Activated naive CD4-positive, alpha-beta T cell treated with anti-CD3 and anti-CD28 coated beads for 36 hours (primary cell): ENCODE measurements at regions not wholly inside any gene's neighbourhood (a gene's known extent, or its start where the extent isn't known, plus 50 kb on each side); places are given as distances from the start of the nearest gene placed in this dataset.

Source experiments
- CTCF ChIA-PET: fragments of 350-600 bp; sonication (Branson Sonifier 250); formaldehyde crosslinking; loops from one replicate; lab custom pipeline; 2021; ENCODE audit warnings: antibody characterized with exemption; lab: Charles Lee
- DNase-seq: peaks from one replicate; pipeline ENCODE4 v3.0.0-alpha.2; 2020
- H3K27ac Mint-ChIP-seq: one replicate; pipeline ENCODE4 v1.8.0; 2021; ENCODE audit warnings: mild to moderate bottlenecking, mixed read lengths
- H3K27me3 Mint-ChIP-seq: one replicate; pipeline ENCODE4 v1.8.0; 2021; ENCODE audit warnings: low read depth, mixed read lengths
- H3K36me3 Mint-ChIP-seq: one replicate; pipeline ENCODE4 v1.8.0; 2021; ENCODE audit warnings: low read depth, mixed read lengths
- H3K4me1 Mint-ChIP-seq: one replicate; pipeline ENCODE4 v1.8.0; 2021; ENCODE audit warnings: low read depth, mixed read lengths
- H3K4me3 Mint-ChIP-seq: one replicate; pipeline ENCODE4 v1.8.0; 2021; ENCODE audit warnings: mild to moderate bottlenecking, moderate library complexity, mixed read lengths
- H3K9me3 Mint-ChIP-seq: one replicate; pipeline ENCODE4 v1.8.0; 2021; ENCODE audit warnings: mixed read lengths
- intact Hi-C: fragments of 100-400 bp; cut with micrococcal nuclease; formaldehyde crosslinking; loops from one replicate; pipeline ENCODE4 v1.15.1; 2023

- CTCF ChIA-PET: interaction anchor here (0.6 kb wide), 2 partner anchors 35 to 832 kb away, joined by 3 read pairs; no protein-coding TSS in a partner anchor
- Mint-ChIP-seq H3K27ac (no peak overlapping the region), H3K4me1 (no peaks in the 10 kb centered on the region), H3K36me3 (no peaks in the 10 kb centered on the region), H3K9me3 (no peaks in the 10 kb centered on the region), H3K4me3 (no peak overlapping the region), H3K27me3 (peaks cover 6% of the 10 kb centered on the region)
- intact Hi-C loops: no loop called here
- DNase-seq: no peak
Observed at GRCh38 chr12:5134861-5135525, 91.3 kb downstream of the KCNA5 start.

GRCh38 chr12:5138256-5138655, 94.6 kb downstream of the KCNA5 start:
- H3K4me1 Mint-ChIP-seq: no peaks in the 10 kb centered on the region
- intact Hi-C loops: no loop called here
- H3K4me3 Mint-ChIP-seq: no peak overlapping the region
- H3K27me3 Mint-ChIP-seq: peaks cover 5% of the 10 kb centered on the region
- no peak for DNase-seq
- CTCF ChIA-PET: no interaction called here
- H3K9me3 Mint-ChIP-seq: peaks cover under 1% of the 10 kb centered on the region
- H3K36me3 Mint-ChIP-seq: no peaks in the 10 kb centered on the region
- no peak overlapping the region for H3K27ac Mint-ChIP-seq

- H3K36me3 Mint-ChIP-seq: no peaks in the 10 kb centered on the region
Observed at GRCh38 chr12:5138845-5139244, 95.2 kb downstream of the KCNA5 start.

GRCh38 chr12:5139751-5140150, 96.1 kb downstream of the KCNA5 start:
- Mint-ChIP-seq H3K9me3 (peaks cover 1% of the 10 kb centered on the region), H3K27ac (no peak overlapping the region), H3K4me3 (no peak overlapping the region), H3K4me1 (no peaks in the 10 kb centered on the region), H3K27me3 (peaks cover 2% of the 10 kb centered on the region), H3K36me3 (no peaks in the 10 kb centered on the region)
- intact Hi-C loops: no loop called here
- CTCF ChIA-PET: no interaction called here
- no peak for DNase-seq

More at GRCh38 chr12:5138845-5139244, 95.2 kb downstream of the KCNA5 start:
- Mint-ChIP-seq H3K27ac (no peak overlapping the region), H3K4me3 (no peak overlapping the region), H3K9me3 (peaks cover 1% of the 10 kb centered on the region), H3K27me3 (peaks cover 2% of the 10 kb centered on the region), H3K4me1 (no peaks in the 10 kb centered on the region)
- DNase-seq: no peak
- intact Hi-C loops: no loop called here
- CTCF ChIA-PET: no interaction called here

GRCh38 chr12:5140190-5140589, 96.5 kb downstream of the KCNA5 start:
- Mint-ChIP-seq H3K27ac (no peak overlapping the region), H3K36me3 (no peaks in the 10 kb centered on the region), H3K27me3 (peaks cover 2% of the 10 kb centered on the region), H3K9me3 (peaks cover 1% of the 10 kb centered on the region), H3K4me1 (no peaks in the 10 kb centered on the region), H3K4me3 (no peak overlapping the region)
- CTCF ChIA-PET: no interaction called here
- DNase-seq: no peak
- intact Hi-C loops: no loop called here

GRCh38 chr12:5148880-5149279, 105.2 kb downstream of the KCNA5 start:
- intact Hi-C loops: no loop called here
- Mint-ChIP-seq H3K27ac (no peak overlapping the region), H3K4me1 (no peaks in the 10 kb centered on the region), H3K36me3 (no peaks in the 10 kb centered on the region), H3K9me3 (no peaks in the 10 kb centered on the region), H3K4me3 (no peak overlapping the region), H3K27me3 (peaks cover 10% of the 10 kb centered on the region)
- CTCF ChIA-PET: interaction anchor here (0.6 kb wide), 1 partner anchor 96 kb away, joined by 3 read pairs; no protein-coding TSS in a partner anchor
- DNase-seq: no peak

- no peaks in the 10 kb centered on the region for H3K9me3 Mint-ChIP-seq
- H3K36me3 Mint-ChIP-seq: no peaks in the 10 kb centered on the region
Observed at GRCh38 chr12:5154091-5154490, 110.4 kb downstream of the KCNA5 start.

GRCh38 chr12:5155866-5156265, 112.2 kb downstream of the KCNA5 start:
- Mint-ChIP-seq H3K27ac (no peak overlapping the region), H3K27me3 (peaks cover 20% of the 10 kb centered on the region), H3K9me3 (no peaks in the 10 kb centered on the region), H3K36me3 (no peaks in the 10 kb centered on the region), H3K4me1 (no peaks in the 10 kb centered on the region), H3K4me3 (no peak overlapping the region)
- CTCF ChIA-PET: no interaction called here
- intact Hi-C loops: no loop called here
- no peak for DNase-seq

More at GRCh38 chr12:5154091-5154490, 110.4 kb downstream of the KCNA5 start:
- no peak overlapping the region for H3K4me3 Mint-ChIP-seq
- no peak overlapping the region for H3K27ac Mint-ChIP-seq
- CTCF ChIA-PET: no interaction called here
- no peak for DNase-seq
- peaks cover 15% of the 10 kb centered on the region for H3K27me3 Mint-ChIP-seq
- intact Hi-C loops: no loop called here
- no peaks in the 10 kb centered on the region for H3K4me1 Mint-ChIP-seq

- Mint-ChIP-seq H3K4me1 (no peaks in the 10 kb centered on the region), H3K4me3 (no peak overlapping the region)
Observed at GRCh38 chr12:5160827-5161226, 117.1 kb downstream of the KCNA5 start.

GRCh38 chr12:5163661-5164060, 120.0 kb downstream of the KCNA5 start:
- H3K27ac Mint-ChIP-seq: no peak overlapping the region
- no peak overlapping the region for H3K4me3 Mint-ChIP-seq
- no peaks in the 10 kb centered on the region for H3K36me3 Mint-ChIP-seq
- CTCF ChIA-PET: no interaction called here
- no peaks in the 10 kb centered on the region for H3K9me3 Mint-ChIP-seq
- intact Hi-C loops: no loop called here
- no peaks in the 10 kb centered on the region for H3K4me1 Mint-ChIP-seq
- DNase-seq: no peak
- peaks cover 11% of the 10 kb centered on the region for H3K27me3 Mint-ChIP-seq

More at GRCh38 chr12:5160827-5161226, 117.1 kb downstream of the KCNA5 start:
- Mint-ChIP-seq H3K9me3 (no peaks in the 10 kb centered on the region), H3K27me3 (peaks cover 16% of the 10 kb centered on the region), H3K27ac (no peak overlapping the region), H3K36me3 (no peaks in the 10 kb centered on the region)
- DNase-seq: no peak
- CTCF ChIA-PET: no interaction called here
- intact Hi-C loops: no loop called here

GRCh38 chr12:5165296-5165970, 121.8 kb downstream of the KCNA5 start:
- H3K4me1 Mint-ChIP-seq: no peaks in the 10 kb centered on the region
- intact Hi-C loops: no loop called here
- no peak overlapping the region for H3K4me3 Mint-ChIP-seq
- no peak for DNase-seq
- CTCF ChIA-PET: interaction anchor here (0.6 kb wide), 1 partner anchor 231 kb away, joined by 3 read pairs; no protein-coding TSS in a partner anchor
- H3K27me3 Mint-ChIP-seq: peaks cover 8% of the 10 kb centered on the region
- H3K36me3 Mint-ChIP-seq: no peaks in the 10 kb centered on the region
- no peaks in the 10 kb centered on the region for H3K9me3 Mint-ChIP-seq
- no peak overlapping the region for H3K27ac Mint-ChIP-seq

GRCh38 chr12:5166976-5167375, 123.3 kb downstream of the KCNA5 start:
- H3K4me3 Mint-ChIP-seq: no peak overlapping the region
- intact Hi-C loops: no loop called here
- H3K9me3 Mint-ChIP-seq: no peaks in the 10 kb centered on the region
- no peaks in the 10 kb centered on the region for H3K4me1 Mint-ChIP-seq
- peaks cover 4% of the 10 kb centered on the region for H3K27me3 Mint-ChIP-seq
- no peak for DNase-seq
- CTCF ChIA-PET: no interaction called here
- no peak overlapping the region for H3K27ac Mint-ChIP-seq
- H3K36me3 Mint-ChIP-seq: no peaks in the 10 kb centered on the region

- Mint-ChIP-seq H3K4me3 (no peak overlapping the region), H3K36me3 (no peaks in the 10 kb centered on the region), H3K27me3 (peaks cover 7% of the 10 kb centered on the region), H3K9me3 (no peaks in the 10 kb centered on the region), H3K27ac (no peak overlapping the region), H3K4me1 (no peaks in the 10 kb centered on the region)
- CTCF ChIA-PET: no interaction called here
- intact Hi-C loops: no loop called here
- DNase-seq: no peak
Observed at GRCh38 chr12:5168148-5168547, 124.5 kb downstream of the KCNA5 start.
